NT2/D1 (cell line): ENCODE measurements at regions not wholly inside any gene's neighbourhood (a gene's known extent, or its start where the extent isn't known, plus 50 kb on each side); places are given as distances from the start of the nearest gene placed in this dataset.

ENCODE experiments used
- SUZ12 ChIP-seq: IDR thresholded peaks from 2 replicates; pipeline ENCODE4 v1.6.1; 2011; ENCODE audit not compliant: insufficient read length, insufficient read depth; ENCODE audit errors: extremely low read depth
- YY1 ChIP-seq: IDR thresholded peaks from 2 replicates; pipeline ENCODE4 v1.6.1; 2011; ENCODE audit not compliant: insufficient read length, insufficient read depth

DNA sequence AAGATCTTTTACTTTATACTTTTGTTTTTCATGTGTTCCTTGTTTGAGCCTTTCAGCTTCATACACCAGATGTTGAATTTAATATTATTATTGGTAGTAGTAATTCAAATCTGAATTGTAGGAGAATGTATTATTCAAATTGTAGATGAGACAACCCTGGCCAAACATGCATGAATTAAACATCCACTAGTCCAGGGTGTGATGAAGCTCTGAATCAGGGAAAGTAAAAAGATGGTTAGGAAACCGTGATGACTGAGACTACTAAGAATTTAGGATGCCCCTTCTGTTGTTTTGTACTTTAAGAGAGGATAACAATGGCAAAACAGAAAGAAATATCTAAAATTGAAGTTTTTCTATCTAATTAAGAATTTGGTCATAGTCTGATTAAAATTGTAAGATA, 227.8 kb upstream of the CDH2 start:
- TF ChIP-seq YY1 (no peak), SUZ12 (no peak)
